ENCODE measurements at regions not wholly inside any gene's neighbourhood (a gene's known extent, or its start where the extent isn't known, plus 50 kb on each side); places are given as distances from the start of the nearest gene placed in this dataset.

DNA sequence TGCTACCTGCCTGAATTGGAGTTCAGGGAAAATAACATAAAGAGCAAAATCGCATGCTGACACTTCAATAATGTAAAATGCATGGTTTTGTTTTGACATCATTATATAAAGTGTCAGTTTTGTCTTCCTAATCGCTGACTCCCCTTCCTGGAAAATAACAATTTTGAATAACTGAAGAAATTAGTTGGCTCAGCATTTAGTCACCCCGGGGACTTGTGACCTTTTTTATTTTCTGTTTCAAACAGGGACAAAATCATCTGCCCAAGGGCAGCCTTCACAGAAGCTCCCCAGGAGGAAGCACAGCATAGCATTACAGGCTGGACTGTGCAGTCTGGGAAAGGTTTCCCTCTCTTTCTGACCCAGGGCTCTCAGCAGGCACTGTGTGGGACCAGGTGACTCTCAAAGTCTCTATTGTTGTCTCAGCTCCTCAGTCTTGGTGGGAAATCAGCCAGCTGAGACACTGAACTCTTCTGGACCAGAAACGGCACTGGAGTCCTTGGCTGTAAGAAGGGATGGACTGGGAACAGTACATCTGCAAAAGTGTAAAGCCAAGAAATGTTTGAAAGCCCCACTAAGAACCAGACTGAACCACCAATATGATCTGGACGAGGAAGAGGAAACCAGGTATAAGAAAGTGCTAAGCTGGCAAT, 671.3 kb upstream of the KLF4 start:
- no peaks in the 10 kb centered on the region for H3K9me3 ChIP-seq
- peaks cover 0 to 15% (median 4%) of the 10 kb centered on the region in 4 donors for H3K4me1 ChIP-seq
- no peaks in the 10 kb centered on the region for H3K27me3 ChIP-seq
- no peak overlapping the region for H3K27ac ChIP-seq
- intact Hi-C loops (cut with DNase I; ENCODE audit: low total_unique reads) = no loop called here
- no peaks in the 10 kb centered on the region for H3K36me3 ChIP-seq
- in situ Hi-C loops (cut with MboI; ENCODE audit: low pct_ligation_motif_present in 1 of 4, low pct_unique_long_range_greater_than_20kb in 1 of 4, low sequenced_read_pairs in 3 of 4) = loop anchor here in 1 of 4 donors (25.0 kb wide), 1 partner anchor 99 kb away; no protein-coding TSS in a partner anchor
- DNase-seq = no peak
- 63 to 68% methylated on average over 4 to 5 of the region's 5 CpGs for WGBS, 2 donors (ENCODE audit: low coverage in 1 of 2)
- TF ChIP-seq EP300 (IDR thresholded peaks at IDR 0.05; ENCODE audit: low read depth) (no peak), POLR2A (IDR thresholded peaks at IDR 0.05) (no peak), POLR2AphosphoS5 (IDR thresholded peaks at IDR 0.05) (no peak)
- TF ChIP-seq, protein P1, sequence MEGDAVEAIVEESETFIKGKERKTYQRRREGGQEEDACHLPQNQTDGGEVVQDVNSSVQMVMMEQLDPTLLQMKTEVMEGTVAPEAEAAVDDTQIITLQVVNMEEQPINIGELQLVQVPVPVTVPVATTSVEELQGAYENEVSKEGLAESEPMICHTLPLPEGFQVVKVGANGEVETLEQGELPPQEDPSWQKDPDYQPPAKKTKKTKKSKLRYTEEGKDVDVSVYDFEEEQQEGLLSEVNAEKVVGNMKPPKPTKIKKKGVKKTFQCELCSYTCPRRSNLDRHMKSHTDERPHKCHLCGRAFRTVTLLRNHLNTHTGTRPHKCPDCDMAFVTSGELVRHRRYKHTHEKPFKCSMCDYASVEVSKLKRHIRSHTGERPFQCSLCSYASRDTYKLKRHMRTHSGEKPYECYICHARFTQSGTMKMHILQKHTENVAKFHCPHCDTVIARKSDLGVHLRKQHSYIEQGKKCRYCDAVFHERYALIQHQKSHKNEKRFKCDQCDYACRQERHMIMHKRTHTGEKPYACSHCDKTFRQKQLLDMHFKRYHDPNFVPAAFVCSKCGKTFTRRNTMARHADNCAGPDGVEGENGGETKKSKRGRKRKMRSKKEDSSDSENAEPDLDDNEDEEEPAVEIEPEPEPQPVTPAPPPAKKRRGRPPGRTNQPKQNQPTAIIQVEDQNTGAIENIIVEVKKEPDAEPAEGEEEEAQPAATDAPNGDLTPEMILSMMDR (IDR thresholded peaks at IDR 0.05) = no peak
- H3K4me3 ChIP-seq = no peak overlapping the region

DNA sequence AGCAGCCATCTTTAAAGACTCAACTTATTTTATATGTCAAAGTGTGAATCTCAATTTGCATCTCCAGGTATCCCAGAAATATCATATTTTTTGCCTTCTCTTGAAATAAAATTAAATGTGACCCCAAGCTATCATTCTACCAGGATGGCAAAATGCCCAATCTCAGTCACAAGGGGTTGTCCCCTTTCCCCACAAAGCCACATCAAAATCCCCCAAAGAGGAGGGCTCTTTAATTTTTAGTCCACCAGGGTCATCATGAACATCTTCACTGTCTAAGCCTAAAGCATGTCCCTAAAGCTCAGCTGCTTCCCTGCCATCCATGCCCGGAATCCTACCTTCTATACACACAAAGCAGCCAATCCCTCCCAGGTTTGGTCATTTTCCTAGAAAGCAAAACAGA, 670.5 kb upstream of the KLF4 start:
- intact Hi-C loops (cut with DNase I; ENCODE audit: low total_unique reads) (no loop called here), in situ Hi-C loops (cut with MboI; ENCODE audit: low pct_ligation_motif_present in 1 of 4, low pct_unique_long_range_greater_than_20kb in 1 of 4, low sequenced_read_pairs in 3 of 4) (loop anchor here in 1 of 4 donors (25.0 kb wide), 1 partner anchor 98 kb away; no protein-coding TSS in a partner anchor)
- H3K4me1 ChIP-seq = peaks cover 0 to 17% (median 4%) of the 10 kb centered on the region in 4 donors
- H3K4me3 ChIP-seq = no peak overlapping the region
- H3K36me3 ChIP-seq = no peaks in the 10 kb centered on the region
- H3K27me3 ChIP-seq = no peaks in the 10 kb centered on the region
- H3K9me3 ChIP-seq = no peaks in the 10 kb centered on the region
- no peak for DNase-seq
- H3K27ac ChIP-seq = no peak overlapping the region
- TF ChIP-seq EP300 (IDR thresholded peaks at IDR 0.05; ENCODE audit: low read depth) (no peak), POLR2A (IDR thresholded peaks at IDR 0.05) (no peak), POLR2AphosphoS5 (IDR thresholded peaks at IDR 0.05) (no peak)
- TF ChIP-seq, protein P1 (IDR thresholded peaks at IDR 0.05) = no peak
- WGBS, 2 donors (ENCODE audit: low coverage in 1 of 2) = 75% methylated on average over 1 of the region's 1 CpG; no CpG with 5 or more reads in 1 of the 2 donors

DNA sequence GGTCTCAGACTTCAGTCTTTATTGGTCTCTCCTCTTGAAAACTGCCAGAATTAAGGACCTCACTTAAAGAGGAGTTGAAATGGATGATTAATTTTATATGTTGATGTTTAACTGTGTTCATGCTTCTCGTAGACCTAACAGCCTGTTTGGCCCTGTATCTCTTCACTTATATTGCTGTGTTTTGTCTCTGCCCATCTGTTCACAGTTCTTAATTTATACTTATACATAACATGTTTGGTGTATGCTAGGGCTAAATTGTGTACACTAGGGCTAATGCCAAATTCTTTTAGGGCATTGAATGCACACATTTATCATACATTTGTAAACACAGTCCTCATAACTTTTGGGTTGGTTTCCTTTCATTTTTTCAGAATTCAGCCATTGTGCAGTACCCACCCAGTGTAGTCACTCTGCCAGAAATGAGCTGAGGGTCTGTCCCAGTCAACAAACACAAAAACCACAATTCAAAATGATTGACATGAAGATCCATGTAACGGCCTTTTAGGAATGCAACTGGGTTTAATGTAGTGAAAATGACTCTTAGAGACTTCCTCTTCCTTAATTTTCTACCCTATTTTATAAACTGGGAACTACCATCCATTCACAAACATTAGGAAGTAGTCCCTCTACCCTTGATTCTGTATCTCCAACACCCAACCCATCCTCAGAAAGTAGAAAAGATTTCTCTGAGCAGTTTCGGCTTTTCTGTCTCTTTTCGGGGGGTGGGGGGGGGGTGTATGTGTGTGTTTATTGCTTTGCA, 668.8 kb upstream of the KLF4 start:
- H3K27ac ChIP-seq = no peak overlapping the region
- TF ChIP-seq EP300 (IDR thresholded peaks at IDR 0.05; ENCODE audit: low read depth) (no peak), POLR2AphosphoS5 (IDR thresholded peaks at IDR 0.05) (no peak), POLR2A (IDR thresholded peaks at IDR 0.05) (no peak)
- TF ChIP-seq, protein P1 (IDR thresholded peaks at IDR 0.05) = no peak

DNA sequence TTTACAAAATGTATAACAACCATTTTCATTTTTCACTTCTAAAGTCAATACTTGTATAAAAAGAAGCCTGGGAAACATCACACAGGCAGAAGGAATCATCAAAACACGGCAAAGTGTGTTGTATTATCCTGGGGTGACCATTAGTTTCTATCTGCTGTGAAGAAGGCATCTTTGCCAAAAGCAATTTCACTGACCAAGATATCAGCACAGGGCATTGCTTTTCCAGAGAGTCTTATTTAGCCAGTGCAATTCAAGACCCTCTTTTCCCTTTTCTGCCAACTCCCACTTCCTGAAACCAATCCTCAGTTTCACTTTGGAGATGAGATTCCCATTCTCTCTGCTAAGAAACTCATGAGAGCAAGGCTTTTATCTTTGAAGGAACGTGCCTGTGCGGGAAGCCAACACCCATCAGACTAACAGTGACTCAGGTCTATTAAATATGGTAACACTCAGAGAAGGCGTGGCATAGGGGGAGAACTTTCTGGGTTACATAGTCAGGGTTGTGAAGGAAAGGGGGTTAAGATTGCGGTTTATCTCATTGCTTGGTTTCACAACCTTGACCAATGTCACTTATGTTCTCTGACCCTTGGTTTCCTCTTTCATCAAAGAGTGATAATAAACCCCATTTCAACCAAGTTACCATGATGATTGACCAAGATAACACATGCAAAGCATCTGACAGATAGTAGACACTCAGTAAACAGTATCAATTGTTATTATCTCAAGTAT, 666.9 kb upstream of the KLF4 start:
- Histone ChIP-seq H3K27ac (no peak overlapping the region), H3K4me3 (no peak overlapping the region), H3K9me3 (no peaks in the 10 kb centered on the region), H3K27me3 (no peaks in the 10 kb centered on the region), H3K4me1 (peaks cover 0 to 17% (median 4%) of the 10 kb centered on the region in 4 donors), H3K36me3 (no peaks in the 10 kb centered on the region)
- intact Hi-C loops (cut with DNase I; ENCODE audit: low total_unique reads) (no loop called here), in situ Hi-C loops (cut with MboI; ENCODE audit: low pct_ligation_motif_present in 1 of 4, low pct_unique_long_range_greater_than_20kb in 1 of 4, low sequenced_read_pairs in 3 of 4) (loop anchor here in 1 of 4 donors (25.0 kb wide), 1 partner anchor 94 kb away; no protein-coding TSS in a partner anchor)
- 51 to 71% methylated on average over 1 to 5 of the region's 5 CpGs for WGBS, 2 donors (ENCODE audit: low coverage in 1 of 2)
- TF ChIP-seq, protein P1 (IDR thresholded peaks at IDR 0.05) = no peak
- TF ChIP-seq POLR2AphosphoS5 (IDR thresholded peaks at IDR 0.05) = no peak
- TF ChIP-seq EP300 (IDR thresholded peaks at IDR 0.05; ENCODE audit: low read depth) = no peak
- no peak for TF ChIP-seq POLR2A (IDR thresholded peaks at IDR 0.05)
- DNase-seq = peak; percentile 20

More for the DNA sequence above, 668.8 kb upstream of the KLF4 start:
- 78 to 94% methylated on average over 4 of the region's 4 CpGs for WGBS, 2 donors (ENCODE audit: low coverage in 1 of 2)
- Histone ChIP-seq H3K27me3 (no peaks in the 10 kb centered on the region), H3K36me3 (no peaks in the 10 kb centered on the region), H3K9me3 (no peaks in the 10 kb centered on the region), H3K4me3 (no peak overlapping the region), H3K4me1 (peaks cover 0 to 17% (median 4%) of the 10 kb centered on the region in 4 donors)
- in situ Hi-C loops (cut with MboI; ENCODE audit: low pct_ligation_motif_present in 1 of 4, low pct_unique_long_range_greater_than_20kb in 1 of 4, low sequenced_read_pairs in 3 of 4) = loop anchor here in 1 of 4 donors (25.0 kb wide), 1 partner anchor 96 kb away; no protein-coding TSS in a partner anchor
- DNase-seq = no peak
- intact Hi-C loops (cut with DNase I; ENCODE audit: low total_unique reads) = no loop called here

All from transverse colon (tissue), 4 donors.